Stimulated activated CD4-positive, alpha-beta T cell treated with anti-CD3 and anti-CD28 coated beads, Interleukin-12 subunit alpha, Interleukin-12 subunit beta, amount 100 ng/mL, for 24 hours (primary cell): ENCODE measurements at regions not wholly inside any gene's neighbourhood (a gene's known extent, or its start where the extent isn't known, plus 50 kb on each side); places are given as distances from the start of the nearest gene placed in this dataset.

Experiments used
- DNase-seq, 2 experiments: peaks; one replicate each; pipeline ENCODE4 v3.0.0-alpha.2; 2020; ENCODE audit warnings: low read depth in 2 of 2

GRCh38 chr11:86119906-86120305 is 51.0 kb upstream of the PICALM start:
- no peak for DNase-seq

GRCh38 chr11:86119077-86119476 is 50.2 kb upstream of the PICALM start:
- DNase-seq: no peak
